Stimulated activated memory B cell treated with anti-CD40 and anti-IgM and Interleukin-4, amounts not matched to agents 10 μg/mL and 1 μg/mL and 100 μg/mL, for 72 hours (primary cell): ENCODE measurements at regions not wholly inside any gene's neighbourhood (a gene's known extent, or its start where the extent isn't known, plus 50 kb on each side); places are given as distances from the start of the nearest gene placed in this dataset.

Source experiments
- ATAC-seq: fragments of 150-1000 bp; cut with Tn5 transposase; 2 replicates; pipeline ENCODE4 v1.10.0; 2021
- H3K27ac Mint-ChIP-seq: one replicate; pipeline ENCODE4 v1.8.0; 2022; ENCODE audit warnings: mild to moderate bottlenecking, mixed read lengths
- H3K27me3 Mint-ChIP-seq: one replicate; pipeline ENCODE4 v1.8.0; 2022; ENCODE audit warnings: mixed read lengths
- H3K36me3 Mint-ChIP-seq: one replicate; pipeline ENCODE4 v1.8.0; 2022; ENCODE audit warnings: mixed read lengths
- H3K4me1 Mint-ChIP-seq: one replicate; pipeline ENCODE4 v1.8.0; 2022; ENCODE audit warnings: mixed read lengths
- H3K4me3 Mint-ChIP-seq: one replicate; pipeline ENCODE4 v1.8.0; 2022; ENCODE audit warnings: mild to moderate bottlenecking, moderate library complexity, mixed read lengths
- H3K9me3 Mint-ChIP-seq: one replicate; pipeline ENCODE4 v1.8.0; 2022; ENCODE audit warnings: mixed read lengths

DNA sequence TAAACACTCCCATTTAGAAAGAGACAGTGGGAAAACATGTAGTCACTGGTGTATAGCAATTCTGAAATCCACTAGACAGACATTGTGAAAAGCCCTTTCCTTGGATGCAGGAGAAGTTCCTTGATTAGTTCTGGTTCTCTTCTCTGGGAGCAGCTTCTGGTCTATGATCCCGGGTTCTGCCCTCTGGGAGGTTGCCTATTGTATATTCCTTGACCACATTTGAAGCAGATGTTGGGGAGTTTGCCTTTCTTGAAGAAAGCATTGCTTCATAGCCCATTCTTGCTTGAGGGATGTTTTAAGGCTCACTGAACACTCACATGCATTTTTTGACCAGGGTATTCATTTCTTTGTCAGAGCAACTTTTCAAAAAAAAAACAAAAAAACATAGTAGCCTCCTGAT, 211.9 kb downstream of the NDFIP2 start:
- no peaks in the 10 kb centered on the region for H3K9me3 Mint-ChIP-seq
- H3K4me3 Mint-ChIP-seq = no peak overlapping the region
- no peaks in the 10 kb centered on the region for H3K4me1 Mint-ChIP-seq
- no peak overlapping the region for H3K27ac Mint-ChIP-seq
- H3K27me3 Mint-ChIP-seq = no peaks in the 10 kb centered on the region
- no peaks in the 10 kb centered on the region for H3K36me3 Mint-ChIP-seq
- no peak for ATAC-seq

DNA sequence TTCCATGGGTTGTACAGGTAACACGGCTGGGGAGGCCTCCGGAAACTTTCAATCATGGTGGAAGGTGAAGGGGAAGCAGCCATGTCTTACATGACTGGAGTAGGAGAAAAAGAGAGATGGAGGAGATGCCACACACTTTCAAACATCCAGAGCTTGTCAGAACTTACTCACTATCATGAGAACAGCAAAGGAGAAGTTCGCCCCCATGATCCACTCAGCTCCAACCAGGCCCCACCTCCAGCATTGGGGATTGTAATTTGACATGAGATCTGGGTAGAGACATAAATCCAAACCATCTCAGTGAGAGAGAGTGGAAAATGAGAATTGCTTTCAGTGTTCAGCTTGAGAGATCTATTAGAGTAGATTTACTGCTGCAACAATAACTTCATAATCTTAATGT, 210.9 kb downstream of the NDFIP2 start:
- H3K9me3 Mint-ChIP-seq = no peaks in the 10 kb centered on the region

DNA sequence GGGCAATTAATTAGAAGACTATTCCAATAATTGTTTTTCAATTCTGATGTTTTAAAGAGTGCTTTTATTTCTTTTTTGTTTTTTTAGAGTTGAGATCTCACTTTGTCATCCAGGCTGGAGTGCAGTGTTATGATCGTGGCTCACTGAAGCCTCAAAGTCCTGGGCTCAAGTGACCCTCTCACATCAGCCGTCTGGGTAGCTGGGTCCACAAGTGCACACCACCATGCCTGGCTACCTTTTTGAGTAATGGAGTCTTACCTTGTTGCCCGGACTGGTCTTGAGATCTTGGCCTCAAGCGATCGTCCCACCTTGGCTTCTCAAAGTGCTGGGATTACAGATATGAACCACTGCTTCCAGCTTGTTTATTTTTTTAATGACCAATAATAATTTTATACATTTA, 207.8 kb downstream of the NDFIP2 start:
- Mint-ChIP-seq H3K27ac (no peak overlapping the region), H3K4me1 (no peaks in the 10 kb centered on the region), H3K4me3 (no peak overlapping the region), H3K27me3 (no peaks in the 10 kb centered on the region), H3K36me3 (no peaks in the 10 kb centered on the region), H3K9me3 (no peaks in the 10 kb centered on the region)
- ATAC-seq = no peak

More for the DNA sequence above, 210.9 kb downstream of the NDFIP2 start:
- no peaks in the 10 kb centered on the region for H3K4me1 Mint-ChIP-seq
- no peak overlapping the region for H3K4me3 Mint-ChIP-seq
- H3K27me3 Mint-ChIP-seq = no peaks in the 10 kb centered on the region
- H3K36me3 Mint-ChIP-seq = no peaks in the 10 kb centered on the region
- no peak overlapping the region for H3K27ac Mint-ChIP-seq
- no peak for ATAC-seq

DNA sequence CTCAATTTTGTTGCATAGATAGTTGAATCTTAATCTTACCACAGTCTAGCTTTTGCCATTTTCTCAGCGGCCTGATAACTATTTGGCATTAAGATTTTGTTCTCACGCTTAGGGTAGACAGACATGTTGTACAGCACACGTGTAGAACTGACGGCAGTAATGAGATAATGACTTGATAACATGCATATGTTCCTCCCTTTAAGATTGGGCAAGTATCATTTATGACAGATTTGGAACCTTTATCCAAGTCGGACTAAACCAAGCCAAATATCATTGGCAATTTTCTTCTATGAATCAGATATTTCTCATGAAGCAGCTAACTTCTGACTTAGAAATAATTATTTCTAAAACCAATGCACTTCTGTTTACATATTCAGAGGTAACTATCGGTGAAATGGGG, 205.5 kb downstream of the NDFIP2 start:
- no peak overlapping the region for H3K27ac Mint-ChIP-seq
- no peak for ATAC-seq
- H3K9me3 Mint-ChIP-seq = peaks cover 3% of the 10 kb centered on the region

DNA sequence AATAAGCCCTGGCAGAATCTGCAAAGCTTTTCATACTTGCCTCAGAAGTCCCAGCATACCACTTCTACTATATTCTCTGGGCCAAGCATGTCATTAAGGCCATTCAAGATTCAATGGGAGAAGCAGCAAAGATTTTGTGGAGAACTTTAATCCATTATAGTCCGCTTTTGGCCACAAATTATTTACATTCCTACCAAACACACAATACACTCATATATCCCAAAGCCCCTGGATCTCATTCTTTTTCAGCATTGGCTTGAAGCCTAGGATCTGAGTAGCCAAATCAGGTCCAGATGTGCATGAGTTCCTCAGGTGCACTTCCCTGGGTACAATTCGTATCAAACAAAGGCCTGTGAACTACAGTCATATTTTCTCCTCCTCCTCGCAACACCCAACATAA, 203.4 kb downstream of the NDFIP2 start:
- no peak for ATAC-seq
- Mint-ChIP-seq H3K4me3 (no peak overlapping the region), H3K4me1 (no peaks in the 10 kb centered on the region), H3K9me3 (peaks cover 3% of the 10 kb centered on the region), H3K27ac (no peak overlapping the region), H3K27me3 (no peaks in the 10 kb centered on the region), H3K36me3 (no peaks in the 10 kb centered on the region)

More for the DNA sequence above, 205.5 kb downstream of the NDFIP2 start:
- Mint-ChIP-seq H3K36me3 (no peaks in the 10 kb centered on the region), H3K4me3 (no peak overlapping the region), H3K4me1 (no peaks in the 10 kb centered on the region), H3K27me3 (no peaks in the 10 kb centered on the region)

DNA sequence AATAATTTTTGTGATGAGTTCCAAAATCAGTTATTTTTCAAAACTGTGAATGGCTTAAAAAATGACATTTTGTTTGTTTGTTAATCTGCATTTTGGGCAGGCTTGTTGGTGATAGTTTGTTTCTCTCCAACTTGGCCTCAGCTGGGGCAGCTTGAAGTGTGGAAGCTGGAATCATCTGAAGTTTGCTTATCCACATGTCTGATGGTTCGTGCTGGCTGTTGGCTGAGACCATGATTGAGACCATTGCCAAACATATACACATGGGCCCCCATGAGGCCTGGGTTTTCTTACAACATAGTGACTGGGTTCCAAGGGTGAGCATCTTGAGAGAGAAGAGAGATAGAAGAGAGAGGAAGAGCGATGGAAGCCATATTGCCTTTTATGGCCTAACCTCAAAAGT, 201.2 kb downstream of the NDFIP2 start:
- peaks cover 3% of the 10 kb centered on the region for H3K9me3 Mint-ChIP-seq
- no peaks in the 10 kb centered on the region for H3K27me3 Mint-ChIP-seq
- no peaks in the 10 kb centered on the region for H3K4me1 Mint-ChIP-seq
- no peak for ATAC-seq
- H3K27ac Mint-ChIP-seq = no peak overlapping the region
- no peaks in the 10 kb centered on the region for H3K36me3 Mint-ChIP-seq
- no peak overlapping the region for H3K4me3 Mint-ChIP-seq

DNA sequence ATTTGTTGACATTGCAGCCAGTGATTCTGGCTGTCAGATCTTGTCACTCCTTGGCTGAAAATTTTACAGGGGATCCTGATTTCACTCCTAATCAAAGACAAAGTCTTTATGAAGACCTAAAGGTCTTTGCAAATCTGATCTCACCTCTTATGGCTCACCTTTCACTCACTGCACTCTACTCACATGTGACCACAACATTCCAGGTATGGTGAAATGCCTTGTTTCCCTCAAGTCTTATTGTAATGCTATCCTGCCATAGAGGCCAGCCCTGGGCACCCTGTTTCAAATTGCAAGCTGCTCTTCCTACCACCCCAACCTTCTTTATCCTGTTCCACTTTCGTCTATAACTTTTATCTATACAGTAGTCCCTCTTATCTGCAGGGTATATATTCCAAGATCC, 200.1 kb downstream of the NDFIP2 start:
- H3K9me3 Mint-ChIP-seq = peaks cover 3% of the 10 kb centered on the region
- H3K27me3 Mint-ChIP-seq = no peaks in the 10 kb centered on the region
- no peaks in the 10 kb centered on the region for H3K36me3 Mint-ChIP-seq
- H3K4me3 Mint-ChIP-seq = no peak overlapping the region
- ATAC-seq = no peak
- H3K27ac Mint-ChIP-seq = no peak overlapping the region
- H3K4me1 Mint-ChIP-seq = no peaks in the 10 kb centered on the region

DNA sequence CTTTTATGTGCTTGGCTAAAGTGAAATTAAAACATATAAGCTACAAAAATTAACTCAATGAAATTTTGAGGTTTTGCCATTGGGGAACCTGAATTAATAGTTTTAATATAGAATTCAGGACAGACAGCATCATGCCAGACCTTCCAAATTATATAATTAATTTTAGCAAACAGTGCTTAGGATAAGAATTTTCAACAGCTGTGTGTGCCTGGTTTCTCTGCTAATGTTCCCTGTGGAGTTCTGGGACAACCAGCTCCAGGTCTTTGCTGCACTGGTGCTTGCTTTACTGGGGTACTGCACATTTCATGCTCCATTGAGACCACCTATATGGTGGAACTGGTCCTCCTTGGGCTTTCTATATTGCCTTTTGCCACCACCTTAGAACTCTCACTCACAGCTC, 199.5 kb downstream of the NDFIP2 start:
- no peaks in the 10 kb centered on the region for H3K4me1 Mint-ChIP-seq
- no peaks in the 10 kb centered on the region for H3K36me3 Mint-ChIP-seq
- no peaks in the 10 kb centered on the region for H3K27me3 Mint-ChIP-seq
- no peak overlapping the region for H3K4me3 Mint-ChIP-seq
- ATAC-seq = no peak
- H3K9me3 Mint-ChIP-seq = peaks cover 3% of the 10 kb centered on the region
- H3K27ac Mint-ChIP-seq = no peak overlapping the region

DNA sequence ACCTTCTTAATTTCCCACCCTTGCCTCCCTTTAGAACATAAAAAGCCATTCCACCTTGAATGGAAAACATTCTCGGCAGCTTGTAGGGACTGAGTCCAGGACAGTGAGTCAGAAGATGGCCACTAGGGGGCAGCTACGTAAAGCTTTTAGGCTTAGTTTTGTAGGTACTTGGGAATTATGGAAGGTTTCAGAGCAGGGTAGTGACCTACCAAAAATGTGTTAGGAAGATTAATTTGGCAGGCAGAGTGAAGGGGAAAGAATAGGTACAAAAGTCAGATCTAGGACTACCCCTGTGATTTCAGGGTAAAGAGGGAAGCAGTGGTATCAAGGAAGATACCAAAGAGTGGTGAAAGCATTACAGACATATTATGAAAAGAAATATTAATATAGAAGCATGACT, 198.4 kb downstream of the NDFIP2 start:
- H3K9me3 Mint-ChIP-seq = peaks cover 3% of the 10 kb centered on the region
- peak; percentile 32 for ATAC-seq
- no peak overlapping the region for H3K27ac Mint-ChIP-seq
- no peaks in the 10 kb centered on the region for H3K27me3 Mint-ChIP-seq
- H3K36me3 Mint-ChIP-seq = no peaks in the 10 kb centered on the region
- no peak overlapping the region for H3K4me3 Mint-ChIP-seq
- H3K4me1 Mint-ChIP-seq = no peaks in the 10 kb centered on the region

DNA sequence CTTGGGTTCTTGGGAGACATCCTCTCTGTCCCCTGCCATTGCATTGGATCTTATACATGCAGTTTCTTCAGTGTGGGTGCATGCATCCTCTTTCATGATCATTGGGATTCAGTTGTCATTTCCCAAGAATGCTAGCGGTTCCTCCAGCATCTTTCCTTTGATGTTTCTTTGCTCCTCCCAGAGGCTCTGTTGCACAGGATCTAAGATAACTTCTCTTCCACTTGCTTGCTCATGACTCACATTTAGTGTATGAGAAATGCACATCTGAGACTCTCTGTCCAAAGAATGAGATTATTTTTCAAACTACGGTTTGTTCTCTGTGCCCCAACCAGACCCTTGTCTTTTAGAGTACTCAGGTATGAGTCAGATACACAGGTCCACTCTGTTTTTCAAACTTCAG, 197.1 kb downstream of the NDFIP2 start:
- no peak for ATAC-seq
- no peaks in the 10 kb centered on the region for H3K36me3 Mint-ChIP-seq
- H3K27me3 Mint-ChIP-seq = no peaks in the 10 kb centered on the region
- no peak overlapping the region for H3K27ac Mint-ChIP-seq
- H3K4me1 Mint-ChIP-seq = no peaks in the 10 kb centered on the region
- H3K4me3 Mint-ChIP-seq = no peak overlapping the region
- H3K9me3 Mint-ChIP-seq = peaks cover 3% of the 10 kb centered on the region

DNA sequence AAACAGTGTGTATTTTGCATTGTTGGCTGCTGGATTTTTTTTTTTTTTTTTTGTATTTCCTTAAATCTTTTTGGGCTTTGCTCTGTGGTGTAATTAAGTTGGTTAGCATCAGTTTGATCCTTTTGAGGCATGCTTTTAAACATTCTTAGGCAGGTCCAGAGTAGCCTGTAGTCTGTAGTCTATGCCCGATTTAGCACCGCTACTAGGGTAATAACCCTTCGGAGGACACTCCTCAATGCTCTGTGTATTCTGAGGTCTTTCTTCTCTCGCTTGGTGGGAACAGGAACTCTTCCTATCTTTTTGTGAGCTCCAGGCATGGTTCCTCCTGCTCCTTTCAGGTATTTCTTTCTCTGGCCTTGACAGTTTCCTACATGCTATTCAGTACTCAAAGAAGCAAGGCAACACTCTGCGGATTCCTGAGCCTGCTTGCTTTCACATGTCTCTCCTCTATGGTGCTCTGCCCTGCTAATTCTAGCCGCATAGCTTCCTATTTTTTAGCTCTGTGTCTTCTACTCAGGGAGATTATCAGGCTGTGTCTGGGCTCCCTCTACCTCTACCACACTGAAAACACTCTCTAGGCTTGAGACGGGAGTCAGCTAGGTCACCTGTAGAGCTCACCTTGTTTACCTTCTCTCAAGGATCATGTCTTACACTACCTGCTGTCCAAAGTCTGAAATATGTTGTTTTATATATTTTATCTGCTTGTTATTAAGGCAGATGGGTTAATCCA, 195.1 kb downstream of the NDFIP2 start:
- no peak overlapping the region for H3K27ac Mint-ChIP-seq

DNA sequence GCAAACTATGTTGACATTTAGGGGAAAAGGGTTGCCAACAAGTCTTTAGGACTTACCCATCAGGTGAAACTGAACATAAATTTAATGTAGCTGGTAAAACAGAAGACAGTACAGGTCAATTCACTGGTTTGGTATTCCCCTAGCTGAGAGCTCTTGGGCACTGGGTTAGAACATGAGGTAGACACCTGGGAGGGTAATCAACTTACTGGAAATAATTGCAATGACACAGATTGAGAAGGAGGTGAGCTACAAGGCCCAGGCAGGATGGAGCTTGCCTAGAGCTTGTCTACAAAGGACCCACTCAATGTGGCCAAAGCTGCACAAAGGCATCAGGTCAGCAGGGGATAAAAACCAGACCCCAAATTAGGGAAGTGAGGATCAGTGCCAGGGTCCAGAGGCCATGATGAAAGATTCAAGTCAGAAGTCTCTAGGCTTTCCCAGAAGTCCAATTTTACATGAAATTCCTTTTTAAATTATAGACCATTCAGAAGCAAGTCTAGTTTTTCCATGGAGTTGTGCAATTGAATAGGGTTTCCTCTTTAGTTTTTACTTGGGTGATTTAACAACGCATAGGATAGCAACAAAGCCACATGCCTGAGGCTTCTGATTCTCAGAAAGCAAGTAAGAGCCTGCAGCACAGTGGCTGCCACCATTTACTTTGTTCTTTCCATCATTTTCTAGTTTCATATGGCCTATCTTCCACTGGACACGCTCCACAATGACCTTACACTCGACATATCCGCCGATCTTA, 194.0 kb downstream of the NDFIP2 start:
- Mint-ChIP-seq H3K9me3 (no peaks in the 10 kb centered on the region), H3K4me3 (no peak overlapping the region), H3K27ac (no peak overlapping the region), H3K27me3 (no peaks in the 10 kb centered on the region), H3K36me3 (no peaks in the 10 kb centered on the region), H3K4me1 (no peaks in the 10 kb centered on the region)
- ATAC-seq = no peak

More for the DNA sequence above, 195.1 kb downstream of the NDFIP2 start:
- Mint-ChIP-seq H3K27me3 (no peaks in the 10 kb centered on the region), H3K4me1 (no peaks in the 10 kb centered on the region), H3K36me3 (no peaks in the 10 kb centered on the region), H3K9me3 (no peaks in the 10 kb centered on the region), H3K4me3 (no peak overlapping the region)
- no peak for ATAC-seq

DNA sequence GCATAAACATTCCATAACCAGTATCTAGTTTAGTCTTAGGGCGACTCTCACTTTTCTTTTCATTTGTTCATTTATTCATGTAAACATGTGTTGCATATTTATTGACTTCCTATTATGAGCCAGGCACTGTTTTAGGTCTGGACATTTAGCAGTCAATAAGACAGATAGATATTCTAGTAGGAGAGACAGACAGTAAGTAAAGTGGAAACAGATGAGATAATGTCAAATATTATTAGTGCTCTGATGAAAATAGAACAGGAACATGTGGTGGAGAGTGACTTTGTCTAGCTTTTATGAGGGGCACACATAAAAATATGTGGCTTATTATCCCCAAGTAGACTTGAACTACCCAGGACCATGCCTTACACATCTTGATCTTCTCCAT, 193.0 kb downstream of the NDFIP2 start:
- Mint-ChIP-seq H3K4me1 (no peaks in the 10 kb centered on the region), H3K9me3 (no peaks in the 10 kb centered on the region), H3K27ac (no peak overlapping the region), H3K27me3 (no peaks in the 10 kb centered on the region), H3K4me3 (no peak overlapping the region), H3K36me3 (no peaks in the 10 kb centered on the region)
- ATAC-seq = no peak

DNA sequence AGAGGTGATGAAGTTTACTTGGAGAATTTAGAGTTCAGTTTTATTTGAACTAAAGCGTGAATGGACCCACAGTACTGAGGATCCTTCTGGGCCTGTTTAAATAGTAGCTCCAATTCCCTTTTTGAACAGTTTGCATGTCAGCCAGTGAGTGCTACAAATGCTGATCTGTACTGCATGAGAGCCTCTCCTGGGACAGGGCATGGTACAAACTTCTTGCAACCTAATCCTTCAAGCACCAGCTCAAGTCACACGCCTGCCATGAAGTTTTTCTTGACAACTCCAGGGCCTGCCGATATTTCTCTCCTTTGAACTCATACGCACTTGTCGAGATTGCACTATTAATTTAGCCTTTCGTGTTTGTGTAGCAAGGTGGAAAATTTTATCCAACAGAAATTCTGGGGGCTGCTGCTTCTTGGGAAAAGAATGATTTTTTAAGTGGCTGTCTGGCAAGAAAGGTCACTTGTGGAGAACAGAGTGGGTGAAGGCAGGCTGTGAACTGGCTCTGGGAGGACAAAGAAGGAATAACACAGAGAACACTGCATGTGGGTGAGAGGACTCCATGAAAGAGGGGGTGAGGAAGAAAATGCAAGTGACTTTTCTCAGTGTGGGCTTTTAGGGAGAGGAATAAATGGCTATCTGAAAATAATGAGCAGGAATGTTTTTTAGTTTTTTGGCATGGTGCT, 192.5 kb downstream of the NDFIP2 start:
- H3K4me1 Mint-ChIP-seq = no peaks in the 10 kb centered on the region
- no peaks in the 10 kb centered on the region for H3K9me3 Mint-ChIP-seq
- H3K27ac Mint-ChIP-seq = no peak overlapping the region
- H3K4me3 Mint-ChIP-seq = no peak overlapping the region
- H3K27me3 Mint-ChIP-seq = no peaks in the 10 kb centered on the region
- H3K36me3 Mint-ChIP-seq = no peaks in the 10 kb centered on the region
- ATAC-seq = no peak

DNA sequence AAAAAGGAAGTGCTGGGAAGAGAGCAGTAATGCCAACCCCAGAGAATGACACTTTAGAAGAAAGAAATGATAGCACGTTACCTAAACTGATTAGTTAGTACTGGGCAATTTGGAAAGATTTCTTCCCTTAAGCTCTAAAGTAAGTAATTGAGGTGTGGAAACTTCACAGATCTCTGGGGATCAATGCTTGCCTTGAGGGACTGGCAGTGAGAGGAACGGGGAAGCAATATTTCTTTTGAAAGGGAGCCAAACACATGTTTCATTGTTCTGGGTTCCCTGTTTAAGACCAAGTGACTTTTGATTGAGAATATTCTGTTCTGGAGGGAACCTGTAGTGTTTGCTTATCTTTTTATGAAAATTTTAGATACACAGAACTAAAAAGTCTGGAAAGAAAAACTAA, 190.5 kb downstream of the NDFIP2 start:
- Mint-ChIP-seq H3K27ac (no peak overlapping the region), H3K9me3 (no peaks in the 10 kb centered on the region), H3K36me3 (no peaks in the 10 kb centered on the region), H3K4me3 (no peak overlapping the region), H3K27me3 (no peaks in the 10 kb centered on the region), H3K4me1 (no peaks in the 10 kb centered on the region)
- no peak for ATAC-seq
